EL (cell line): ENCODE measurements at regions not wholly inside any gene's neighbourhood (a gene's known extent, or its start where the extent isn't known, plus 50 kb on each side); places are given as distances from the start of the nearest gene placed in this dataset.
A peak's percentile ranks its signal among the peaks of the same experiment; 100 is the strongest.
"Not testable (repeated sequence)": the region's sequence is repeated elsewhere in the genome, so short reads cannot be mapped to it uniquely, and the experiment has no call there.

Source experiments
- DNase-seq: peaks from one replicate; pipeline ENCODE4 v3.0.0-alpha.2; 2016

DNA sequence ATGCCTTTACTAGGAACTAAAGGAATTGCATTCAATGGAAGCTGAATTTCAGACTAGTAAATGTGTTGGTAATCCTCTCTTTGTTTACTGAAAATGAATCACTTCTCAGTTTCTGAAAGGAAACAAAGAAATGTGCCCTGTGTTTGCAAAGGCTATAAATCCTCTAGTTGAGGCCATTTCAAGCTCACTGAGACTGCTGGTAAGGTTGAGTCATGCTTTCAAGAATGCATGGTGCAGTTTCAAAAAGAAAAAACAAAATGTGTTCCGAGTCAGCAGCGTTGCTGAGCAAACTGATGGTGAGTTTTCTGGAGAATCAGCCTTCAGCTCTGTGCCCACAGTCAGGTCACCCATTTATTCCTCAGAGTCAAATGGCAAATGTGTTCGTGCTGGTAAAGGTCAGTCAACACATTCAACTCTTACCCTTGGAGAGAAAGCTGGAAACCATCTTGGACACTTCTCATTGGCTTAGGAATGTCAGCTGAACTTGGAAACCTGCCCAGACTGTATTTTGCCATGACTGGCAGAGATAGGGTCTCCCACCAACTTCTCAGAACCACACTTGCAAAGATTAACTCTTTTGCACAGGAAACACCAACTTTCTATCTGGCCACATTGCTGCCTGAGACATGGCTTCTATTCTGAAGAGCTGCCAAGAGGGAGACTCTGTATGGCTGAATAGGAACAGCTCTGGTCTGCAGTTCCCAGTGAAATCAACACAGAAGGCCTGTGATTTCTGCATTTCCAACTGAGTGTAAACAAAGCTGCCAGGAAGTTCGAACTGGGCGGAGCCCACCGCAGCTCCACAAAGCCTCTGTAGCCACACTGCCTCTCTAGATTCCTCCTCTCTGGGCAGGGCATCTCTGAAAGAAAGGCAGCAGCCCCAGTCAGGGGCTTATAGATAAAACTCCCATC, 484.4 kb downstream of the ATP23 start:
- peak; percentile 94 for DNase-seq

- not testable (repeated sequence) for DNase-seq
Measured at GRCh38 chr12:58426437-58426836, 485.1 kb downstream of the ATP23 start.

GRCh38 chr12:58433959-58434358, 486.3 kb downstream of the LRIG3 start:
- peak; percentile 93 for DNase-seq

DNA sequence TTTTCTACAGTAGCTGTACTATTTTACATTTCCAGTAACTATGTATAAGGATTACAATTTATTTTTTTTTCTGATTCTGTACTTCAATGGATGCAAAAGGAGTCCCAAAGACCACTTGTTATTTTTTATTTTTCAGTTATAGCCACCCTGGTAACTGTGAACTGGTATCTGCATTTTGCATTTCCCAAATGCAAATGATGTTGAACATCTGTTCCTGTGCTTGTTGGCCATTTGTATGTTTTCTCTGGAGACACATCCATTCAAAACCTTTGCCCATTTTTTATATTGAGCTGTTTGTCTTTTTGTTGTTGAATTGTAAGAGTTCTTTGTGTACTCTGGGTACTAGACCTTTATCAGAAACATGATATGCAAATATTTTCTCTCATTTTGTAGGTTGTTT, 485.6 kb downstream of the LRIG3 start:
- DNase-seq = no peak

GRCh38 chr12:58435647-58436046, 484.7 kb downstream of the LRIG3 start:
- no peak for DNase-seq

GRCh38 chr12:58441483-58441882, 478.8 kb downstream of the LRIG3 start:
- no peak for DNase-seq

DNA sequence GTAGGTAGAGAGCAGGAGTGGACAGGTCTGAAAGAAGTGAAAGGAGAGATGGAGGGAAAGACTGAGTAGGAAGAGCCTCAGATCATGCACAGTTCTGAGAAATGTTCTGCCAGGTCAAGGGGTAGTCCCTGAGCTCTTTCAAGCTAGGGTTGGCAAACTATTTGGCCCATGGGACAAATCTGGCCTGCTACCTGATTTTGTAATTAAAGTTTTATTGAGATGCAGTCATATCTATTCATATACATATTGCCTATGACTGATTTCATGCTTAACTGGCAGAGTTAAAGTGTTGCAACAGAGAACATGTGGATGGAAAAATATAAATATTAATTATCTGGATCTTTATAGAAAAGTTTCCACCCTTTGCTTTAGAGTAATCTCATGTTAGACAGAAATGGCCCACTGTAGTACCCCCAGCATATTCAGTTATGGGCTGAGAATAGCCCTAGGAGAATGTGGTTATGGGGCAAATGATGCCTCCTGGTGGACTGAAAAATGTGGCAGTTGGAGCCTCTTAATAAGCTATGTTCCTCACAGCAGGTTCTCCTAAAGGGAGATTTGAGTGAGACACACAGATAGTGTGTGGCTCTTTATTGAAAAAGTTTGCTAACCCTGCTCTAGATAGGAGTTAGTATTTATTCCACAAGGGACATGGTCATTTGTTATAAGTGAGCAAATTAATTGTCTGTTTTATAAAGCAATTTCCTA, 476.9 kb downstream of the LRIG3 start:
- peak; percentile 47 for DNase-seq

DNA sequence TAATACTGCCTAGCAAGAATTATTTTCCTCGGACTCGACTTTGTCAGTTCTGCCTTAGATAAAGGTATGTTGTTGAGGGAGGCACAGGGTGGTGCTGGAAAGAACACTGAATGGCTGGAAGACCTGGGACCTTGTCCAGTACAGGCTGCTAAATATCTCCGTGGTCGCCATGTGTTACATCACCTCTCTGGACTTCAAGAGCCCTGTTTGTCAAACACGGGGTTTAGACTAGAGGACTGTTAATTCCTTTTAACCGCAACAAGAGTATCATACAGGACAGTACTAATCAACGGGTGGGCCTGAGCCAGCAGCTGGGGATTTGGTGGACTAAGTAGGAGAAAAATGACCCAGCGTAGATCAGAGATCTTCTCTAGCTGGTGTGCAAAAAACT, 476.3 kb downstream of the LRIG3 start:
- DNase-seq = peak; percentile 42

DNA sequence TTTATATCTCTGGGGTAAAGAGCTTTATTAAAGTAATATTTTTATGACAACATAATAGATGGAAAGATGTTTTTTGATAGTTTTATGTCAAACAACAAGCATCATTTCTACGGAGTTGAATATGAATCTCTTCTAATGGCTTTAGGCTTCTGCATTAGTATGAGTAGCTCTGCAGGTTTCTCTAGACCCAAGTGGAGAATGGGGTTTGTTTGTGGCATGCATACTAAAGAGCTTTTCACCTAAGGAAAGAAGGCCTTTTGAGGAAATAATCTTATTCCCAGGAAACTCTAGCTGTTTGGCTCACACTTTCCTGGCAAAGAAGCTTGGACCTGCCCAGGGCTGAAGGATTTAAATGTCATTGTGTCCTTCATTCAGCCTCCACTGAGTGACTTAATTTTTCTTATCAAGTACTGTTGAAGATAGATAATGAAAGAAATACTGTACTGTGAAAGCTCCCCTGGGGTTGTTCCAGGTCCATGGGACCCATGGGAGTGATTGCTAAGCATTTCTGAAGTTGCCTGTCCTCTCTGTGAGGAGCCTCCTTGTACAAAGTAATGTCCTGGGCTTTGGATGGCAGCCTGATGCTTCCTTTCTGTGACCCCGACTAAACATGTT, 469.3 kb downstream of the LRIG3 start:
- DNase-seq = no peak

GRCh38 chr12:58452546-58452945, 467.8 kb downstream of the LRIG3 start:
- peak; percentile 60 for DNase-seq

GRCh38 chr12:58453306-58453705, 467.0 kb downstream of the LRIG3 start:
- no peak for DNase-seq

DNA sequence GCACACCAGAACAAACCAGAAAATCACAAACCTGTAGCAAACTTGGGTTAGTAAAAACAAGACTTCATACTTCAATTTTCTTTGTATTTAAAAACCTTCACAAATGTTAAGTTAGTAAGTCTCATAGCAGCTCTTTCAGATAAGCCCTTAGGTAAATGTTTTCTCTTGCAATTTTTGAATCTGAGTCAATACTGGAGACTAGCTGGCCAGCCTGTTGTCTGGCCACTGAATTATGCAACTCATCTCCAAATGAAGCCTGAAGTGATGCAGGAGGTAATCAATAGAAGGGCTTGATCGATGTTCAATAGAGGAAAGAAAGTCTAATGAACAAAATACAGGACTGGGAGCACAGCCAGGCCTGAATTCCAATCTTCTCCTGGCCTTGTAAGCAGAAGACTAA, 465.2 kb downstream of the LRIG3 start:
- DNase-seq = peak; percentile 15

DNA sequence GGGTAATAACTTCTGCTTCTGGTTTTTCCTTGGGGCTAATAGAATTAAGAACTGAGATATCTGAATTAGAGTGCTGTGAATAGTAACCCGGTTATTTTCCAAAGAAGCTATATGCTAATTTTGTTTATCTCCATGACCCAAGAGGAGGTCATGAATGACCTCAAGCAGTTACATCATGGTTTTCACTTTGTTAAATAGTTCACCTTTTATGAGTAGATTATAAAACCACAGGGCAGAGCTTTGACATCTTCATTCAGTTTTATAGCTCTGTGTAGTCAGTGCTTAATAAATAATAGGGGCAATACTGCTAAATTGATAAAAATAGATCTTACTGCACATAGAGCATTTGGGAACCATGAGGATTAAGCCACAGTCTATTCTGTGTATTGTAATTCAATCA, 462.2 kb downstream of the LRIG3 start:
- peak; percentile 35 for DNase-seq

DNA sequence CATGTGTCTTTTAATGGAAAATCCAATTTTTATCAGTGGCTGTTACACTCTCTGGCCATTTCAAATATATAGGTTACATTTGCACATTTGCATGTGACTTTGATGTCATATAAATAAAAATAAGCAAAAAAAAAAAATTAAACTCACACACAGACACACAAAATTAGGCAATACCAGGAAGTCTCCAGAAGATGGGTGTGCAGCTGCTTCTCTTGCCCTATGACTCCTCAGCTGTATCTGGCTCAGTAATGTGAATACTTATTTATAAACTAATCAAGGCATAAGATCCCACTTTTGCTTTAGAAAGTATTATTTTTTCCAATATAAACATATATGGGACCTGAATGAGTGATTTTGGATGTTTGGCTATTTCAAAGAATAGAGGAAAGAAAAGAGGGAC, 461.1 kb downstream of the LRIG3 start:
- DNase-seq = peak; percentile 26

DNA sequence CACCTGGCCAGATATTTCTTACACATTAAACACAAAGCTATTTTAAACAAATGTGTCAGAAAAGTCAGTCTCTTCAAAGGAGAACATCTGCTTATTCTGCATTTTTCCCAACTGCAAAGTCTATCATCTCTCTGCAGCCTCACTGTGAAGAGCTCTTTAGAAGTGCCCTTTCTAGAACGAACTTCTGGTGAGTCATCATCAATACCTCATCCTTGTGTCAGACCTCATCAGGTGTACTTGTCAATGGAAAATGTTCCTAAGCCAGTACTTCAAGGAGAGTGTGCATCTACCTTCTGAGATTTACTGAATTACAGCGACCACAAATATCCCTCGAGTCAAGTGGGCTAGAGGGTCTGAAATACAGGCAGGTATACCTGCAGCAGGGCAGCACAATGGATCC, 457.3 kb downstream of the LRIG3 start:
- no peak for DNase-seq

DNA sequence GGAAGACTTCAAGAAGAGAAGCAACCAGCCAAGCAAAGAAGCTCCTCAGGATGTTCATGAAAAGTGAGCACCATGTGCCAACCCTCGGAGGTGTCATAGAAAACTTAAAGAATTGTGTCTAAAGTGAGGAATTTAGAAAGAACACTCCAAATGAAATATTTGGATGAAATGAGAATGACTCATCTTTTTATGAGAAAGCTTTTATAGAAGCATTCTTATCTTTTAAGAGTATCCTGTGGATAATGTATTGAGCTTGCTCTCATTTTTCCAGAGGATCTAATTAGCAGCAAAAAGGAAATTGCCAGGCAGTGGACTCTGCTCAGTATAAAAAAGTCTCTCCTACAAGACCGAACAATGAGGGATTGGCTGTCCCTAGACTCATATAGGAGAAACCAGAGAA, 454.9 kb downstream of the LRIG3 start:
- peak; percentile 70 for DNase-seq

DNA sequence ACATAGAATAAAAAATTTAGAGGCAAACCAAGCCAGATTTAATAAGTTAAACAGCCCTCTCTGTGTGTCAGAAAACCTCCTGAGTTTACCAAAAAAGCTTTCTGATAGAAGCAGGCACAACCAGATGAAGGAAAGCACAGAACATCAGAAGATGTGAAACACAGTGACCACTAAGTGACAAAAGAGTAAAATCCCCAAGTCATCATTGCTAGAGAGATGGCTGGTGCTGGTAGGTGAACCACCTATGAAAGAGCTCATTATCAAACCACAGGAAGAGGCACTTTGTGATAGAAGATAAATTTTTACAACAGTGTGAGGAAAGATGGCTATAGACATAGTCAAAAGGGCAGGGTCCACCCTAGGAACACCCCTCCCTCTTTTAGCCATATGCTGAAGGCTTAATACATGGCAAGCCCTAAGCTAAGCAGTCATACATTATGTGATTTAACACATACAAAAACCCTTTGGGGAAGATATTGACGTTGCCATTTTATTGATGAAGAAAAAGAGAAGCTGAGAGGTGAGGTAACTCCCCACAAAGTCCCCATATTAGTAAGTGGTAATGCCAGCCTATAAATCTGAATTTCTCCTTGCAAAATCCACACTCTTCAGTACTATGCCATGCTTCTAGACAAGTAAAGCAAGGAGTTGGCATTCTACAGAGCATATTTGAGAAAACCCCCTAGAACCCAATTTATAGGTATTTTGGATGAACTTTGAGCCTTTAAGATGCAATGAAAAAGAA, 449.9 kb downstream of the LRIG3 start:
- DNase-seq = no peak

- DNase-seq = no peak
Measured at GRCh38 chr12:58479401-58479800, 440.9 kb downstream of the LRIG3 start.

DNA sequence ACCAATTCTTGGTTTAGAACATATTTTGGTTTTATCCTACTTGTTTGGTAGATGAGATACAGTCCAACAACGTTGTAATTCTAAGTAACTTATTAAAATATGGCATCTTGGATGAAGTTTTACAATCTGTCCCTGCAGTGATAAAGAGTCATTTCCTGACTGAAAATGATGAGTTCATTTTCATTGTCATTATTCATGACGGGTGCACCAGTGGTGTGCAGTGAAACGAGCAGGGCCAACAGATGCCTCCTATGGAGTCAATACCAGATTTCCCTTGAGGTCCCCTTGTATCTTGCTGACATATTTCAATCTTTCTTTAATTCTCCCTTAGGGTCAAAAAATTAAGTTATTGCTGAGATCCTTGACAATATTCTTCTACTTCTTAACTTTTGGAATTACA, 438.5 kb downstream of the LRIG3 start:
- DNase-seq = no peak

- peak; percentile 46 for DNase-seq
Measured at GRCh38 chr12:58487255-58487654, 433.0 kb downstream of the LRIG3 start.

- DNase-seq = peak; percentile 23
Measured at GRCh38 chr12:58487678-58488161, 432.6 kb downstream of the LRIG3 start.

- DNase-seq = no peak
Measured at GRCh38 chr12:58489394-58489793, 430.9 kb downstream of the LRIG3 start.

- peak; percentile 31 for DNase-seq
Measured at GRCh38 chr12:58491306-58491705, 429.0 kb downstream of the LRIG3 start.
